SK-N-SH (cell line): ENCODE measurements at regions not wholly inside any gene's neighbourhood (a gene's known extent, or its start where the extent isn't known, plus 50 kb on each side); places are given as distances from the start of the nearest gene placed in this dataset.

Source experiments
- CTCF ChIA-PET: fragments of 300-600, 350-600 bp; formaldehyde crosslinking; extraction: SDS; loops from one replicate; lab custom pipeline; 2021; lab: Yijun Ruan, JAX
- POLR2A ChIA-PET: fragments of 350-600 bp; sonication (Branson Sonifier 250); formaldehyde crosslinking; extraction: SDS; loops from one replicate; lab custom pipeline; 2020; ENCODE audit warnings: antibody characterized with exemption, inconsistent platforms; lab: Yijun Ruan, JAX
- DNase-seq: peaks from one replicate; pipeline ENCODE4 v3.0.0; 2012
- H2AFZ ChIP-seq: fragments of 200-600 bp; sonication (generic); 2 replicates; pipeline ENCODE4 v1.8.1; 2016; ENCODE audit warnings: antibody characterized with exemption, mild to moderate bottlenecking, low read depth
- H3F3A ChIP-seq: fragments of 200-600 bp; sonication (generic); replicated peaks from 2 replicates; pipeline ENCODE3; 2016; ENCODE audit warnings: antibody characterized with exemption, mild to moderate bottlenecking; ENCODE audit not compliant: insufficient read depth
- H3K27ac ChIP-seq, 2 experiments: fragments of 200-500 bp in 1 of 2; fragments of 200-600 bp in 1 of 2; sonication (Bioruptor generic) in 1 of 2; sonication (generic), shearing (Covaris generic) in 1 of 2; 2 replicates each; pipeline versions ENCODE4 v1.5.1 to v1.6.1; 2014 to 2016; ENCODE audit warnings: low read depth in 2 of 2, inconsistent platforms in 1 of 2, low read length in 1 of 2, mild to moderate bottlenecking in 1 of 2, mixed read lengths in 1 of 2
- H3K27me3 ChIP-seq: fragments of 200-600 bp; sonication (generic), shearing (Covaris generic); 2 replicates; pipeline ENCODE4 v1.6.1; 2016; ENCODE audit warnings: mixed run types; ENCODE audit not compliant: insufficient read depth
- H3K36me3 ChIP-seq, 2 experiments: fragments of 200-500 bp in 1 of 2; fragments of 200-600 bp in 1 of 2; sonication (Bioruptor generic) in 1 of 2; sonication (generic) in 1 of 2; replicated peaks in 1 of 2; 2 replicates each; pipeline versions ENCODE3 to v1.5.1; 2014 to 2016; ENCODE audit warnings: low read length in 1 of 2, mild to moderate bottlenecking in 1 of 2; ENCODE audit not compliant: insufficient read depth in 2 of 2, control insufficient read depth in 1 of 2
- H3K4me1 ChIP-seq, 2 experiments: fragments of 200-500 bp in 1 of 2; fragments of 200-600 bp in 1 of 2; sonication (Bioruptor generic) in 1 of 2; sonication (generic), shearing (Covaris generic) in 1 of 2; 2 replicates each; pipeline versions ENCODE4 v1.5.1 to v1.6.1; 2014 to 2016; ENCODE audit warnings: low read depth in 1 of 2, low read length in 1 of 2, mixed run types in 1 of 2; ENCODE audit not compliant: insufficient read depth in 2 of 2, control insufficient read depth in 1 of 2
- H3K4me2 ChIP-seq: fragments of 200-600 bp; sonication (generic), shearing (Covaris generic); 2 replicates; pipeline ENCODE4 v1.6.1; 2017; ENCODE audit warnings: mixed run types
- H3K4me3 ChIP-seq, 2 experiments: fragments of 200-500 bp in 1 of 2; fragments of 200-600 bp in 1 of 2; sonication (Bioruptor generic) in 1 of 2; sonication (generic), shearing (Covaris generic) in 1 of 2; 2 replicates each; pipeline versions ENCODE4 v1.5.1 to v1.8.1; 2014 to 2016; ENCODE audit warnings: low read depth in 2 of 2, inconsistent platforms in 1 of 2, low read length in 1 of 2, mild to moderate bottlenecking in 1 of 2, mixed read lengths in 1 of 2, moderate library complexity in 1 of 2
- H3K79me2 ChIP-seq: fragments of 200-600 bp; sonication (generic); 2 replicates; pipeline ENCODE4 v1.8.1; 2017; ENCODE audit warnings: mild to moderate bottlenecking; ENCODE audit not compliant: insufficient read depth
- H3K9ac ChIP-seq: fragments of 200-600 bp; sonication (generic); 2 replicates; pipeline ENCODE4 v1.6.1; 2017; ENCODE audit warnings: mixed run types
- H3K9me2 ChIP-seq: fragments of 200-600 bp; sonication (generic); 2 replicates; pipeline ENCODE4 v1.6.1; 2017; ENCODE audit warnings: mixed run types
- H3K9me3 ChIP-seq: fragments of 200-600 bp; sonication (generic); 2 replicates; pipeline ENCODE4 v1.6.1; 2017; ENCODE audit warnings: mixed run types, mild to moderate bottlenecking, moderate library complexity
- H4K20me1 ChIP-seq: fragments of 200-600 bp; sonication (generic); 2 replicates; pipeline ENCODE4 v1.6.1; 2017; ENCODE audit warnings: mild to moderate bottlenecking, mixed run types; ENCODE audit not compliant: insufficient read depth
- CHD2 ChIP-seq: fragments of 150-350 bp; IDR thresholded peaks from 2 replicates; pipeline ENCODE4 v1.6.1; 2018; ENCODE audit warnings: low read length; ENCODE audit not compliant: partially characterized antibody
- ELF1 ChIP-seq: IDR thresholded peaks from 2 replicates; pipeline ENCODE4 v1.4.0; 2012
- EP300 ChIP-seq, 2 experiments: IDR thresholded peaks; 2 replicates each; pipeline versions ENCODE4 v1.4.0 to v1.6.1; 2012; ENCODE audit warnings: borderline replicate concordance in 1 of 2, low read depth in 1 of 2, low read length in 1 of 2
- EZH2phosphoT487 ChIP-seq: fragments of 200-600 bp; sonication (generic); IDR thresholded peaks from 2 replicates; pipeline ENCODE4 v1.6.1; 2017; ENCODE audit warnings: low read depth, mixed run types, mild to moderate bottlenecking, antibody characterized with exemption, moderate library complexity, borderline replicate concordance
- FOXM1 ChIP-seq: IDR thresholded peaks from 2 replicates; pipeline ENCODE4 v1.4.0; 2012; ENCODE audit warnings: low read depth, mild to moderate bottlenecking
- GATA2 ChIP-seq: sonication (generic); formaldehyde crosslinking; IDR thresholded peaks from 2 replicates; pipeline ENCODE4 v1.5.0; 2020; ENCODE audit warnings: mild to moderate bottlenecking, missing genetic modification reagents
- JUND ChIP-seq: IDR thresholded peaks from 2 replicates; pipeline ENCODE4 v1.4.0; 2012
- MXI1 ChIP-seq: IDR thresholded peaks from 2 replicates; pipeline ENCODE4 v1.6.1; 2012; ENCODE audit warnings: mild to moderate bottlenecking, low read depth, low read length, improper control_type of control experiment
- NFIC ChIP-seq: IDR thresholded peaks from 2 replicates; pipeline ENCODE4 v1.4.0; 2012; ENCODE audit warnings: borderline replicate concordance
- NRF1 ChIP-seq: IDR thresholded peaks from 2 replicates; pipeline ENCODE4 v1.6.1; 2012; ENCODE audit warnings: low read depth, mild to moderate bottlenecking, low read length
- POLR2AphosphoS5 ChIP-seq: IDR thresholded peaks from 2 replicates; pipeline ENCODE4 v1.6.1; 2012; ENCODE audit warnings: low read depth, low read length
- RFX5 ChIP-seq: IDR thresholded peaks from 2 replicates; pipeline ENCODE4 v1.6.1; 2012; ENCODE audit warnings: mild to moderate bottlenecking, improper control_type of control experiment, low read length
- RXRA ChIP-seq: IDR thresholded peaks from 2 replicates; pipeline ENCODE4 v1.4.0; 2012; ENCODE audit warnings: low read depth, mild to moderate bottlenecking, borderline replicate concordance
- TAF1 ChIP-seq: IDR thresholded peaks from 2 replicates; pipeline ENCODE4 v1.6.1; 2012; ENCODE audit warnings: low read depth, mild to moderate bottlenecking, low read length, moderate library complexity, borderline replicate concordance
- TCF12 ChIP-seq: IDR thresholded peaks from 2 replicates; pipeline ENCODE4 v1.4.0; 2012
- TEAD4 ChIP-seq: IDR thresholded peaks from 2 replicates; pipeline ENCODE4 v1.4.0; 2012; ENCODE audit warnings: mild to moderate bottlenecking, borderline replicate concordance; ENCODE audit not compliant: insufficient read depth
- YY1 ChIP-seq: IDR thresholded peaks from 2 replicates; pipeline ENCODE4 v1.4.0; 2012; ENCODE audit warnings: low read depth, mild to moderate bottlenecking
- WGBS: methylation state at CpG from one replicate; pipeline ENCODE4 v1.1.6; 2017; ENCODE audit warnings: low lambda C conversion rate; 5-methylcytosine and 5-hydroxymethylcytosine counted together
- TF ChIP-seq, protein P1 (sequence below): IDR thresholded peaks from 2 replicates; pipeline ENCODE4 v1.4.0; 2012; ENCODE audit warnings: low read depth
- TF ChIP-seq, protein P2 (sequence below): fragments of 200-600 bp; sonication (generic); IDR thresholded peaks from 2 replicates; pipeline ENCODE4 v1.6.1; 2017; ENCODE audit warnings: antibody characterized with exemption, mild to moderate bottlenecking, moderate library complexity
- TF ChIP-seq, protein P3 (sequence below): IDR thresholded peaks from 2 replicates; pipeline ENCODE4 v1.4.0; 2012; ENCODE audit warnings: low read depth, borderline replicate concordance
- TF ChIP-seq, protein P4 (sequence below): fragments of 150-350 bp; IDR thresholded peaks from 2 replicates; pipeline ENCODE4 v1.6.1; 2017; ENCODE audit warnings: antibody characterized with exemption, low read length, low read depth, borderline replicate concordance
- TF ChIP-seq, protein P5 (sequence below): IDR thresholded peaks from 2 replicates; pipeline ENCODE4; 2012

DNA sequence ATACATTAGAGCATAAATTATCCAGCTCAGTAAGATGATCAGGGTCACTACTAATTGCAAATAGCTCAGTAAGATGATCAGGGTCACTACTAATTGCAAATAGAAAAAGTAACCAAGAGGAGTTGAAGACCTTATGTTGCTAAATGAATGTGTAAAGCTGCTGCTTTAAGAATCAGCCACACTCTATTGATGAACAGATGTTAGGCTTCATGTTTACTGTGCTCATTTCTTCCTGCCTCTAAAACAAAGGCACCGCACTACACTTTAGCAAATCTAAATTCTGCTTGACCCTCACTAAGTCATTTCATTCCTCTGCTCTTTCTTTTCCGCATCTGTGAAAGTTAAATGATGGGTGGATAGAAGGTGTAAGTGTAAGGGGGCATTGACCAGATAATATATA lies 92.6 kb upstream of the PLSCR4 start:
- CTCF ChIA-PET = no interaction called here
- no peaks in the 10 kb centered on the region for H3F3A ChIP-seq
- POLR2A ChIA-PET = no interaction called here
- H3K9me2 ChIP-seq = no peaks in the 10 kb centered on the region
- DNase-seq = no peak
- no peaks in the 10 kb centered on the region for H3K4me1 ChIP-seq
- H3K4me3 ChIP-seq = no peak overlapping the region
- no peak overlapping the region for H3K4me2 ChIP-seq
- H3K27me3 ChIP-seq = no peaks in the 10 kb centered on the region; the same call in 1 of the 2 replicates
- H2AFZ ChIP-seq = no peak overlapping the region
- no peaks in the 10 kb centered on the region for H3K79me2 ChIP-seq
- H3K9me3 ChIP-seq = no peaks in the 10 kb centered on the region
- H4K20me1 ChIP-seq = no peaks in the 10 kb centered on the region
- no peak overlapping the region for H3K27ac ChIP-seq
- H3K9ac ChIP-seq = no peak overlapping the region
- TF ChIP-seq JUND (no peak), YY1 (no peak), ELF1 (no peak), NRF1 (no peak), TEAD4 (no peak), EZH2phosphoT487 (no peak), RXRA (no peak), MXI1 (no peak), CHD2 (no peak), TCF12 (no peak), NFIC (no peak)
- TF ChIP-seq, protein P1, sequence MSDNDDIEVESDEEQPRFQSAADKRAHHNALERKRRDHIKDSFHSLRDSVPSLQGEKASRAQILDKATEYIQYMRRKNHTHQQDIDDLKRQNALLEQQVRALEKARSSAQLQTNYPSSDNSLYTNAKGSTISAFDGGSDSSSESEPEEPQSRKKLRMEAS = no peak
- TF ChIP-seq, protein P2, sequence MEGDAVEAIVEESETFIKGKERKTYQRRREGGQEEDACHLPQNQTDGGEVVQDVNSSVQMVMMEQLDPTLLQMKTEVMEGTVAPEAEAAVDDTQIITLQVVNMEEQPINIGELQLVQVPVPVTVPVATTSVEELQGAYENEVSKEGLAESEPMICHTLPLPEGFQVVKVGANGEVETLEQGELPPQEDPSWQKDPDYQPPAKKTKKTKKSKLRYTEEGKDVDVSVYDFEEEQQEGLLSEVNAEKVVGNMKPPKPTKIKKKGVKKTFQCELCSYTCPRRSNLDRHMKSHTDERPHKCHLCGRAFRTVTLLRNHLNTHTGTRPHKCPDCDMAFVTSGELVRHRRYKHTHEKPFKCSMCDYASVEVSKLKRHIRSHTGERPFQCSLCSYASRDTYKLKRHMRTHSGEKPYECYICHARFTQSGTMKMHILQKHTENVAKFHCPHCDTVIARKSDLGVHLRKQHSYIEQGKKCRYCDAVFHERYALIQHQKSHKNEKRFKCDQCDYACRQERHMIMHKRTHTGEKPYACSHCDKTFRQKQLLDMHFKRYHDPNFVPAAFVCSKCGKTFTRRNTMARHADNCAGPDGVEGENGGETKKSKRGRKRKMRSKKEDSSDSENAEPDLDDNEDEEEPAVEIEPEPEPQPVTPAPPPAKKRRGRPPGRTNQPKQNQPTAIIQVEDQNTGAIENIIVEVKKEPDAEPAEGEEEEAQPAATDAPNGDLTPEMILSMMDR = no peak
- TF ChIP-seq, protein P3, sequence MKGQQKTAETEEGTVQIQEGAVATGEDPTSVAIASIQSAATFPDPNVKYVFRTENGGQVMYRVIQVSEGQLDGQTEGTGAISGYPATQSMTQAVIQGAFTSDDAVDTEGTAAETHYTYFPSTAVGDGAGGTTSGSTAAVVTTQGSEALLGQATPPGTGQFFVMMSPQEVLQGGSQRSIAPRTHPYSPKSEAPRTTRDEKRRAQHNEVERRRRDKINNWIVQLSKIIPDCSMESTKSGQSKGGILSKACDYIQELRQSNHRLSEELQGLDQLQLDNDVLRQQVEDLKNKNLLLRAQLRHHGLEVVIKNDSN = no peak
- TF ChIP-seq, protein P4, sequence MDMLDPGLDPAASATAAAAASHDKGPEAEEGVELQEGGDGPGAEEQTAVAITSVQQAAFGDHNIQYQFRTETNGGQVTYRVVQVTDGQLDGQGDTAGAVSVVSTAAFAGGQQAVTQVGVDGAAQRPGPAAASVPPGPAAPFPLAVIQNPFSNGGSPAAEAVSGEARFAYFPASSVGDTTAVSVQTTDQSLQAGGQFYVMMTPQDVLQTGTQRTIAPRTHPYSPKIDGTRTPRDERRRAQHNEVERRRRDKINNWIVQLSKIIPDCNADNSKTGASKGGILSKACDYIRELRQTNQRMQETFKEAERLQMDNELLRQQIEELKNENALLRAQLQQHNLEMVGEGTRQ = no peak
- 8% methylated on average over 2 of the region's 2 CpGs for WGBS
- no peaks in the 10 kb centered on the region for H3K36me3 ChIP-seq

DNA sequence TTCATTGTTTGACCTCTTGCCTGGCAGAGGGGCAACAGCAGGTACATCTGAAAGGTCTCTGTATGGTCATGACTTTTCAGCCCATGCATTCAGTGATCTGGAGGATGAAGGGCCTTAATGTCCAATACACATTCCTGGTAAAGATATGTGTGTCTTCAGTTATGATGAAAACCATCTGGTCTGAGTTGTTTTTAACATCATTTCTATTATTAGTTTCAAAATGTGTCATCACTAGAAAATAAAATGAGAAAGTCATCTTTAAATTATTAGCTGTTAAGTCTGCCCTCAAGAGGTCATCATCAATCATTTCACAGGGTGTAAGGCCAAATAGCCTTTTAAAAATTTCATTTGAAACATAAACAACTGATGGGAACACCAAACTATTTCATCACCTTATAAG lies 92.1 kb upstream of the PLSCR4 start:
- no peak overlapping the region for H3K4me3 ChIP-seq
- H3K9me3 ChIP-seq = no peaks in the 10 kb centered on the region
- H3K4me1 ChIP-seq = no peaks in the 10 kb centered on the region
- no peaks in the 10 kb centered on the region for H4K20me1 ChIP-seq
- H3K9ac ChIP-seq = no peak overlapping the region
- no peaks in the 10 kb centered on the region for H3K9me2 ChIP-seq
- POLR2A ChIA-PET = no interaction called here
- no peaks in the 10 kb centered on the region for H3K36me3 ChIP-seq
- no peak overlapping the region for H3K27ac ChIP-seq
- DNase-seq = no peak
- no peaks in the 10 kb centered on the region for H3K79me2 ChIP-seq
- H3K27me3 ChIP-seq = peaks cover under 1% of the 10 kb centered on the region; the same call in 1 of the 2 replicates
- no peak overlapping the region for H2AFZ ChIP-seq
- H3K4me2 ChIP-seq = no peak overlapping the region
- no peaks in the 10 kb centered on the region for H3F3A ChIP-seq
- TF ChIP-seq, protein P1 = no peak
- TF ChIP-seq FOXM1 = no peak
- no peak for TF ChIP-seq TCF12
- TF ChIP-seq CHD2 = no peak
- TF ChIP-seq TAF1 = no peak
- TF ChIP-seq POLR2AphosphoS5 = no peak
- no peak for TF ChIP-seq EZH2phosphoT487
- TF ChIP-seq GATA2 = no peak
- no peak for TF ChIP-seq RFX5
- no peak for TF ChIP-seq EP300 (IDR thresholded peaks at IDR 0.05; ENCODE audit: borderline replicate concordance in 1 of 2, low read depth in 1 of 2, low read length in 1 of 2)
- TF ChIP-seq, protein P5, sequence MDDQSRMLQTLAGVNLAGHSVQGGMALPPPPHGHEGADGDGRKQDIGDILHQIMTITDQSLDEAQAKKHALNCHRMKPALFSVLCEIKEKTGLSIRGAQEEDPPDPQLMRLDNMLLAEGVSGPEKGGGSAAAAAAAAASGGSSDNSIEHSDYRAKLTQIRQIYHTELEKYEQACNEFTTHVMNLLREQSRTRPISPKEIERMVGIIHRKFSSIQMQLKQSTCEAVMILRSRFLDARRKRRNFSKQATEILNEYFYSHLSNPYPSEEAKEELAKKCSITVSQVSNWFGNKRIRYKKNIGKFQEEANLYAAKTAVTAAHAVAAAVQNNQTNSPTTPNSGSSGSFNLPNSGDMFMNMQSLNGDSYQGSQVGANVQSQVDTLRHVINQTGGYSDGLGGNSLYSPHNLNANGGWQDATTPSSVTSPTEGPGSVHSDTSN = no peak
- CTCF ChIA-PET = no interaction called here
